ENCODE measurements at regions not wholly inside any gene's neighbourhood (a gene's known extent, or its start where the extent isn't known, plus 50 kb on each side); places are given as distances from the start of the nearest gene placed in this dataset.
"Not testable (repeated sequence)": the region's sequence is repeated elsewhere in the genome, so short reads cannot be mapped to it uniquely, and the experiment has no call there.

DNA sequence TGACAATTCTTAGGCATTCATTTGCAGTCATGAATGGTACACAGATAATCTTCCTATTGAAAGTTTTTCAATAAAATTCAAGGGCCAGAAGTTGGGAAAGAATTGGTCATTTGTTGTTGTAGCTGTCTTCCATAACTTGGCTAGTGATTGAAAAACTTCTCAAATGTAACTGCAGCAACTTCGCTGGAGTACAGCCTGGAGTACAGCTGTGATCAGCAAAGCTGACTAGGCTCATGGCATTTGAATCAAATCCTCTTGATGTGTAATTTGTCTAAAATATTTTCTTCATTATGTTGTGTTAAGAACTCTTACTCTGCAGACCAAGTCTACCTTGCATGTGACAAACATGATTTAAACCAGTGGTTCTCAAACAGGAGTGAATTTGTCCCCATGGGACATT lies 226.5 kb upstream of the STEAP1 start:
- DNase-seq (ENCODE audit: low read depth) = no peak

DNA sequence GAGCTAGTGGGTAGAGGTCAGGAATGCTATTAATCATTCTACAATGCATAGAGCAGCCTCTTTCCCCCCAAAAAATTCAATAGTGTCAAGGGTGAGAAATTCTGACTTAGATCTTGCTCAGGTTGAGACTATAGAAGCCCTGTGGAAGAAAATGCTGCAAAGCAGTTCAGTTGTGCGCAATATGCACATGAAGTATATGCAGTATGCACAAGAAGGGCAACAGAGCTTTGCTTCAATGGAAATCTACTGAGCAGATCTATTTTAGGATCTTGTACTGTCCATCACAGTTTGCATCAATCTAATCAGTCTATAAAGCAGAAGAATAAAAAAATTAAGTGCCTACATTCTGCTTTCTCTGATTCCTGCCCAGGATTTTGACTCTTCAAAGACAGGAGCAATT lies 225.8 kb upstream of the STEAP1 start:
- no peak for DNase-seq (ENCODE audit: low read depth)

DNA sequence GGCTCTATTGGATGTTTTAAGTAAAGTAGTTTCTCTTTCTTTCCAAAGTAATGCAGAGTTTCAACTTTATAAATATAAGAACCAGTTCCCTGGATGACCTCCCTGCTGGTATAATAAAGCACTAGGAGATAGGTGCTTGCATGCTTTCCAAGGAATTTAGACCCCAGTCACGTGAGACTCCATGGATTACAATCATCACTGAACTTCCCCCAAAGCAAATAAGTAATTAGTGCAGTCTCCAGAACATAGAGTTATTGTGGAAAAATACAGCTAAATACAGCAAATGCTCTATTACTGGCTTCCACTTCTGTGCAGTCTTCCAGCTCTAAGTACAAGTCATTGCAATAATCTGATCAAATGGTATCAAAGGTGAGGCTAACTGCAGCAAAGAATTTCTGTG lies 220.2 kb upstream of the STEAP1 start:
- DNase-seq (ENCODE audit: low read depth) = no peak

DNA sequence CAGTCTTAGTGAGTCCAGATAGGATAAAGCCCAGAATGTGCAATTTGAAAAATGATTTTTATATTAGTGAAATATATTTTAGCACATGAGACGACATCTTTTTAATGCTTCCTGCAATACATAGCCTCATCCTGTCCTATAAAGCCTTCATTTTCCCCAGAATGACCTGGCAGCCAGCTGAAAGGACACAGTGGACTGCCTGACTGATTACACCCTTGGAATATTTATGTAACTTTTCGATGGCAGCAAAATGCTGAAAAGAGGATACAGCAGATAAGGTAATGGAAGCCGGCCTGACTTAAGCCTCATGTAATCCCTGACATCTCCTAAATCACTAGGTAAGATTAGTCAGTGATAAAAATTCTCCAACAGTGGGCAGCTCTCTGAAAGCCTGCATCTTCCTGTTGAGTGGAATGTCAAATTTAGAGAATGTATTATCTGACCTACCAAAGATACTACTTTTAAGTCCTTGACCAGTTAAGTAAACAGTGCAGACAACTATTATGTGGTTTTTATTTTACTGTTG lies 210.7 kb upstream of the STEAP1 start:
- no peak for DNase-seq (ENCODE audit: low read depth)

DNA sequence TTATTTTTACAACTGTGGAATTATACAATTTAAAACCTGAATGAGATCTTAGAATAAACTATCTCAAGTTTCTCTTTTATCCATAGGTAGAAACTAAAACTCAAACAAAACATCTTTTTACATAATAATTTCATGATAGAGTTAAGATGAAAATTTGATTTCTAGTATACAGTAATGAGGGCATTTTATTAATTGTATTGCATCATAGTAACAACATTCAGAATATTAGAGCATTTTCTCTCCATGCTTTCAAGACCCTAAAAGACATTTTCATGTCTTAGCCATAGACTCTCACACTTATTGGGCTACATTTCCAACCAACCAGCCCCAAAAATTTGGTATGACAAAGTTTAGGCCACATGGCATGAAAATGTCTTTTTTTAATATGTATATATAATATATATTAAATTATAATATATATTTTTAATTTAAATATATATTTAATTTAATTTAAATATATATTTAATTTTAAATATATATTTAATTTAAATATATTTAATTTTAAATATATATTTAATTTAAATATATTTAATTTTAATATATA lies 195.7 kb upstream of the STEAP1 start:
- DNase-seq (ENCODE audit: low read depth) = no peak

DNA sequence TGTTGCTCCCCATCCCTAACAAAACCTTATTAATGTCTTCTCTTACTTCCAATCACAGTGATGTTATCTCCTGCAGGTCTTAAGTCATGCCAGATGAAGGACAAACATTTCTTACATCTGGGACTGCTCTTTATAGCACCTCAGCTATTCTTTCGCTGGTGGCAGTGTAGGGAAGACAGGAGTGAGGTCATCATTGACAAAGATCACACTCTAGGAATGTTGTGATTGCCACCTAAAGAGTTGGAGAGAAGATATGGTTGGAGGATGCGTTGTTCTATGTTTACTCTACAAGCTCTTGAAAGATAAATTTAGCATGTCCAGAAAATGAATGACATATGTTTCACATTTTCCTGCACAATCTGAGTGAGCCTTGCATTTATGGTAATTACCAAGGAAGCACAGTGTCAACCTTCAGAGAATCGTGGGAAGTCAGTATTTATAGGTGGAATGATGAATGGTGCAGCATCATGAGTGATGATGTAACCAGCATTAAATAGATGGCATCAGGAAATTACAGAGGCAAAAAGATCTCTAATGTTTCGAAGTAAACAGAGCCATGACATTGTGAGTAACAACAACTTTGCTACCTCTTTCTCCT lies 188.1 kb upstream of the STEAP1 start:
- no peak for DNase-seq (ENCODE audit: low read depth)

DNA sequence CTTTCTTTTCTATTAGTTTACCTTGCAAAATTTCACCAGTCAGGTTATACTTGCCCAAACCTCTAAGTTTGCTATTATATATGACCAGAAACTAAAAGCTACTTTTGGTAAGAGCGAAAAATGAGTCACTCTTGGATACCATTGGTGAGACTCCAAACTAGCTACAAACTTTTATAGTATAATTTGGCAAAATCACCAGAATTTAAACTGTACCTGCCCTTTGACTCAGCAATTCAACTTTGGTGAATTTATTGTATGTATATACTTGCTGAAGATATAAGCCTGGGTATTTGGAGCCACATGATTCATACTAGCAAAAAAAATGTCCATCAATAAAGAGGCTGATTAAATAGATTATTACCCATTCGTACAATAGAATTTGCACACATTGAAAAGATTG lies 178.7 kb upstream of the STEAP1 start:
- no peak for DNase-seq (ENCODE audit: low read depth)

DNA sequence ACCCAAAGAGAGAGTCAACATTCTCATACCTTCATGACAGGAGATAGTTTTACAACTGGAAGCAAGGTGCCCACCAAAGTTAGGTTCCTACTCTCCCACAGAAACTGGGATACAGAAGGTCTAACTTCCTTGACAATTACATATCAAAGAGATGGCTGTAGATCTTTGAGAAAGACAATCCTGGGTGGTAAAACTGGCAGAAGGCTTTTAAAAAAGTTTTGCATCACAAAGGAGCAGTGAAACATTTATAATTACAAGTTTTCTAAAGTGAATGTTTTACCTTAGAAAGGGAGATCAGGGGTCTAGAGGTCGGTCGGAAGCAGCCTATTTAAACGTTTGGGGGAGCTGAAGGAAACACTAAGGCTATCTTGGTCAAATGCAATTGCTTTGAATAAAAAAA lies 166.6 kb upstream of the STEAP1 start:
- no peak for DNase-seq (ENCODE audit: low read depth)

DNA sequence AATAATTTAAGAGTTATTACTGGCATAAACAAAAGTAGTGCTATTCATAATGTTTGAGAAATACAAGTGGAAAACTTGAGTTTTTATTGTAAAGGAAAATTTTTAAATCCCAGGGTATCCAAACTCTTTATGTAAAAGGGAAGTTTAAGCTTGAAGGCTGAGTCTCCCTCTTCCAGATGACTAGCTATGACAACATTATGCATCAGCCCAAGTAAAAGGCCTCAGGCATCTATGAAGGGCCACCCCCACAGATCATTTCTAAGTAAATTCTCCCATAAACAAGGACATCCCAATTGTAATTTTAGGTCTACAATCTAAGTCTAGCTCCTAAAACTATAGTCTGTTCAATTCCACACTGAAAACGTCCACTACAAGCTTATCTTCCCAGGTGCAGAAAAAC lies 166.2 kb upstream of the STEAP1 start:
- no peak for DNase-seq (ENCODE audit: low read depth)

DNA sequence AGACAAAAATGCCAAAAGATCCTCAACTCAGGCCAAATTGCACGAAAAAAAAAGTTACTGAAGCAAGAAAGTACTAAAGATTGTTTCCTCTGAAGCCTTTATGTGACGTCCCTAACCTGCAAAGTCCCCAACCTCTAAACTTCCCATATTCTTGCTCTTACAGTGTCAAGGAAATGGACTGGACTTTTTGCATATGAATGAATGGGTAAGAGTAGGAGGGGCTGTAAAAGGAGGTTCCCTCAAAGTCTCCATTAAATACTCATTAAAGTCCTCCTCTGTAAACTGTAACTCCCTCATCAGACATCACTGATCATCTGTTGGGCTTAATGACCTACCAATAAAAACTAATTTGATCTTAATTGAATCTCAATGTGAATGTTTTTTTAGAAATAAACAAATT lies 164.8 kb upstream of the STEAP1 start:
- no peak for DNase-seq (ENCODE audit: low read depth)

DNA sequence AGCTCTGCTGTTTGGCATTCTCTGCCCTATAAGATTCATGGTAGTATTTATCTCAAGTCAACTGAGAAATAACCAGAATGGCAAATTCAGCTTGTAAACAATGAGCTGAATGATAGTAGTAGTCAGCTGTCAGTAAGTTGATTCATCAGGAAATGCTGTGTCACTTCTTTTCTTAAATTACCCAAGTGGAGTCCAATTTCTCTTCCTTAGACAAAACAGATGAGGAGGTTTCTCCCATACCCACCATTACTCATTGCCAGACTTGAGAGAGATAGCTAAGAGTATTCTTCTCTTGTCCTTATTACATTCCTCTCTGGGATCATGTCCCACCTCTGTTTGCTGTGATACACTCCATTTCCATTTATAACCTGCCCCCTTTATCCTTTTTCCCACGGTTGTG lies 159.8 kb upstream of the STEAP1 start:
- DNase-seq (ENCODE audit: low read depth) = no peak

DNA sequence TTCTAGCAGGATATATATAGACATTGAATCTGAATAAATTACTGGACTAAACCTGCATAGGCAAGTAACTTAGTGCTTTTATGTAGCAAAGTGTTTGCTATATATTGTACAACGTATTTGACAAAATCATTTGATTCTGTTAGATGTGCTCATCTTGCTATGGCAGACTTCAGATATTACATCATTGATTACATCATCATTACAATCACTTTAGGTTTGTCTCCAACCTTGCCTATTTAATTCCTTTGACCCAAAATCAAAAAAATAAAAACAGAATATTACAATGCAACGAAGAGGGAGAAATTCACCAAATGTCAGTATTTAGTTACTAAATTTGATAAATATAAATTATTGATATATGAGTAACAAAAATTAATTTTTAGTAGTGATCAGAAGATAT lies 155.7 kb upstream of the STEAP1 start:
- DNase-seq (ENCODE audit: low read depth) = no peak

DNA sequence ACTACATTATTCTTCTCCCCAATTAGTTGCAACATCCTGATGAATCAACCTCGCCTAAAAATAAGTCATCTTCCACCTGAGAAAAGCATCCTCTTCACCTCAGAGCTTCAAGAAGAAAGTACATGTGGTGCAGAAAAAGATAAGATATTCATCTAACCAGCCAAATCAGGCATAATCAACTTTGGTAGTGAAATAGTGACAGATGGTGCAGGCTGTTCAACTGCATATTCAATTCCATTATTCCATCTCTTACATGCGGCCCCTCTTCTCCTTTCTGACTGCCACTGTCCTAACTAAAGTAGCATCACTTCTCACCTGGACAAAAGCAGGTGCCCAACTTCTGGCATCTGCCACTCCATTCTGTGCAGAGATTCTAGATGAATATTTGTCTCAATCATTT lies 148.4 kb upstream of the STEAP1 start:
- DNase-seq (ENCODE audit: low read depth) = no peak

DNA sequence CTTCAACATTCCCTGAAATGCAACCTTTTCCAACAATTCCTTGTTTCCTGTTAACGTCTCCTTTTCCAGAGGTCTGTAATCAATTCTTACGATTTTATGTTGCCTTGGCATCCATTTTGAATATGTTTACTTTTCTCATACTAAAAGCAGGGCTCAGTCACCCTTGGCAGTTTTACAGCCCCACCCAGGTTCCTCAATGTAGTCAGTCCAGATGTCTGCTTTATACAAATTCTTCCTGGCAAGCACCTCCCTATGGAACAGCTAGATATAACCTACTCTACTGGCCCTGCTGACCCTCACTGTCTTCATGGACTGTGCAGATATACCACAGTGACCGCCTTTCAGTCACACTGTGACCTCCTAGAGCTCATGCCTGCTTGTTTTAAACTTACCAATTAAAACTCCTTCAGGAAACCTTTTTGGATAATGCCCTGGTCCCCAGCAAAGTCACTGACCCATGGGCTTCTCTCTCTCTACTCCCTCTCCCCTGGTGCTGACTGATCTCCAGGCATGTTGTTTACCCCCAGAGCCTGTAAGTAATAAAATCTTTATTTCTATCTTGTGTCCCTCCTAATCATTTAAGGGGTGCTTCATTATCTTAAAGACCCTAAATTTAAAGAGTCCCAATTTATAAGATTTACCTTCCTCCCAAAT lies 147.1 kb upstream of the STEAP1 start:
- DNase-seq (ENCODE audit: low read depth) = no peak

DNA sequence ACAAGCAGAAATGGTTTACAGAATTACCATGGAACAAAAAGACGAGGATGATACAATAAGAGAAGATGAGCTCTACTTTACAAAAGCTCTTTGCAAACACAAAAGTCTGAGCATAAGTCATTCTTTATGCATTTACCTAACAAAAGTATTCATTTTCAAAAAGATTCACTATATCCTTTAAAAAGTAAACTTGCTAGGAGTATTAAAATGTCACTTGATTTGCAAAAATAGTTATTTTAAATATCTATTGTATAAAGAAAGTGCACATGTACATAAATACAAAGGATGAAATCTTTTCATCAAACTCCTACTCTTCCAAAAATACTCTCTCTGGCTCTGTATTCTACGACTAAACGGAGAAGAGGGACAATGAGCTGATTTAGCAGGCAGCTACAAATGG lies 146.4 kb upstream of the STEAP1 start:
- no peak for DNase-seq (ENCODE audit: low read depth)

DNA sequence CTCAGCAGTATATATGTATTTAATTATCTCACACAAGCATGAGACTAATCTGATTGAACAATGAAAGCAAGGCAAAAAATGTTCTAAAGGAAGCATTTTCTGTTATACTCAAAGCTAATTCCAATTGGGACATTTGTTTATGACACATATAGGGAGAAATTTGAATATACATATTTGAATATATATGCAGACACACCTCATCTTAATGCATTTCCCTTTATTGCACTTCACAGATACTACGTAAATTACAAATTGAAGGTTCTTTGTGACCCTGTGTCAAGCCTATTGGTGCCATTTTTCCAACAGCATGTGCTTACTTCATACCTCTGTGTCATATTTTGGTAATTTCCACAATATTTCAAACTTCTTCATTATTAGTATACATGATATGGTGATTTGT lies 132.1 kb upstream of the STEAP1 start:
- no peak for DNase-seq (ENCODE audit: low read depth)

DNA sequence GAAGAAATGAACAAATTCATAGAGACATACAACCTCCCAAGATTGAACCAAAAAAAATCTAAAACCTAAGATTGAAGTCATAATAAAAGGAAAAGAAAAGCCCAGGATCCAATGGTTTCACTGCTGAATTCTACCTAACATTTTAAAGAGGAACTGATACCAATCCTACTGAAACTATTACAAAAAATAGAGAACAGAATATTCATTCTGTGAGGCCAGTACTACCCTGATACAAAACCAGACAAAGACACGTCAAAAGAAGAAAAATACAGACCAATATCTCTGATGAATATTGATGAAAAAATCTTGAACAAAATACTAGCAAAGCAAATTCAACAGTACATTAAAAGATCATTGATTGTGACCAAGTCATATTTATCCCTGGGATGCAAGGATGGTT lies 128.5 kb upstream of the STEAP1 start:
- no peak for DNase-seq (ENCODE audit: low read depth)

DNA sequence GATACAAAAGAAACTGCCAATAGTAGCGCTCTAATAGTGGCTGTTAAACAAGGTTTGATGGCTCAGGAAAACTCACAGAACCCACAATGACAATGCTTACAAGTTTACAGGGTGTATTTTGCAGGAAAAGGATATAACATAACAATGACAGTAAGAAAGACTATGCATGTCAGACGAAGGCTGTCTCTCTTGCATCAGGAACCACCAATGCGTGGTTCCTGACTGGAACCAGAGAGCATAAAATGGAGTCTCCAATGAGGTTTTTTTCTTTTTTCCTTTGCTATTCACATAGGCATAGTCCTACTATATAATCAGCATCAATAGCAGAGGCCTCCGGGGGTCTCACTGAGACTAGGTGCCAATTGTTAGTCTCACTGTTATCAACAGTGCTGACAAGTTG lies 120.4 kb upstream of the STEAP1 start:
- DNase-seq (ENCODE audit: low read depth) = no peak

DNA sequence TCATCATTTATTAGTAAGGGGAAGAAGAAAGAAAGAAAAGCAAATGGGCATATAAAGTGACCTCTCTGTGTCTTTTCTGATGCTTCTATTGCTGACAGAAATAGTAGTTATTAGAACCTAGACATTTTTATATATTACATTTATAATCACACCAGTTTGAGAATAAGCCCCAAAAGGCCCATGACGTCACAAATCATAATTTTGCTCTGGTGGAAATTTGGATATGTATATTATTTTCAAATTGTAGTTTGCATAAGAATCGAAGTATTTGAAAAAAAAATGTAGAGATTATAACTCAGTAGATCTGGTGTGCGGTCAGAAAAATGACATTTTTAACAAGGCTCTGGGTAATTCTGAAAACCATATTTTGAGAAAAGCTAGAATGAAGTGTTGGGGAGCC lies 101.2 kb upstream of the STEAP1 start:
- DNase-seq (ENCODE audit: low read depth) = no peak

DNA sequence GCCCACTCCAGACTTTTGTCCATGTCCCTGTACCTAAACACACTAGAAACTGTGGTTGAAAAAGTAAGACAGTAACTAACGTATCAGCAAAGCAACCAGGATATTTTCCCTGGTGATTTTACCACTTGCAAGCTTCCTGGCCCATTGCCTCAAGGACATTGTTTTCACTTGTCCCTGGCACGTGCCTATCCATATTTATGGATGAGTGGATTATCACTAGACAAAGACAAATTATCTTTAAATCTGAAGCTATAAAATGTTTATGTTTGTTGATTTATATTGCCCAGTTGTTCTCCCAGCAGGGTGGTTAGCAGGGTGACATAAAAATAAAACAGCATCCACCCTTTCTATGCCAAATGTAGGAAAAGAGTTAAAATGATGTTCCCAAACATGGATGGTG lies 93.2 kb upstream of the STEAP1 start:
- no peak for DNase-seq (ENCODE audit: low read depth)

DNA sequence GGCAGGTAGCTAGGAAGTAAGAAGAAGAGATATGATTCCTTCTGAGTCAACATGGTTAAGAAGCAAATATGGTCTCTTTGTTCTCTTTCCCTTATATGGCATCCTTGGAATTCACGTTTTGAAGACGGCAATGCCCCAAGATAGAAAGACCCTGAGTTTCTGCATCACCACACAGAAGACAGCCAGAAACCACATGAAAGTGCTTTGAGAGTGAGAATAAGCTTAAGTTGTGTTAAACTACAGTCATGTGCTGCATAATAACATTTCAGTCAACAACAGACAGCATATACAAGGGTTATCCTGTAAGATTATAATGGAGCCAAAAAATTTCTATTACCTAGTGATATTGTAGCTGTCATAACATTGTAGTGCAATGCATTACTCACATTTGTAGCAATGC lies 89.9 kb upstream of the STEAP1 start:
- DNase-seq (ENCODE audit: low read depth) = no peak

DNA sequence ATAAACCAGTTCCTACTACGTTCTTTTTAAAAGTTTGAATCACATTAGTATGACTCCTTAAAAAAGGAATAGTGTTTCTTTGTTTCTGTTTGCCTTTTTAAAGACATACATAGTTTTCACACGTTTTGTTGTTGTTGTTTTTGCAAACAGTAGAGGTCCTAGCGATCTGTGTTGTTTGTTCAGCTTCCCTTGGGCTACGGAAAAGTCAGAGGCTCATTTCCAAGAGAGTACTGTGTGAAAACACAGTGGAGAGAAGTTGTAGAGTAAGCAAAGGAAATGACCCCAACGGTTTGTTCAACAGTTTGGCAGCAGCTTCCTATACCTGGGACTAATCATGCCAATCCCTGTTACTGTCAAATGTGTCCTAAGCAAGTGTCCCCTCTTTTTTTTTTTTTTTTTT lies 87.1 kb upstream of the STEAP1 start:
- DNase-seq (ENCODE audit: low read depth) = no peak

DNA sequence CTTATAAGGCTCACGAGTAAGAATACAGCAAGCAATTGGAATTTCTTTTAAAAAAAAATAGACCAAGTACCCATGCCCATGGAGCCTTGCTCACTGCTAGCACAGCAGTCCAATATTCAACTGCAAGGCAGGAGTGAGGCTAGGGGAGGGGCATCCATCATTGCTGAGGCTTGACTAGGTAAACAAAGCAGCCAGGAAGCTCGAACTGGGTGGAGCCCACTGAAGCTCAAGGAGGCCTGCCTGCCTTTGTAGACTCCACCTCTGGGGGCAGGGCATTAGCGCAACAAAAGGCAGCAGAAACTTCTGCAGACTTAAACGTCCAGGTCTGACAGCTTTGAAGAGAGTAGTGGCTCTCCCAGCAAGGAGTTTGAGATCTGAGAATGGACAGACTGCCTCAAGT lies 84.0 kb upstream of the STEAP1 start:
- DNase-seq (ENCODE audit: low read depth) = not testable (repeated sequence)

DNA sequence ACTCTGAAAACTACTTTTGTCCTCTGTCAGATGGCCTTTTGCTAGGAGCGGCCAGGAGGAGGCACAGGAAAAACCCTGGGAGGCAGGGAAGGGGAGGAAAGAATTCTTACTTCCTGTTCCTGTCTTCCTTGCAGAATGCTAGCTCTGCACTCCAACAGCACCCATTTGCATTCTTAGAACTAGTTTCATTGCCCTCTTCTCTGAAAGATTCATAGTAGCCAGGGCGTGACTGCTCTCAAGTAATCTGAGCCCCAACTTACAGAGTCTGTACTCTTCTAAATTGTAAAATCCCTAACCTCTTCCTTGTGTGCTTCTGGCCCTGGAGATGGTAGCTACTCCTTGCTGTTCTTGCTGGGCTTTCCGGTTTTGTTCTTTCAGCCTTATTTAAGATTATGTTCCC lies 75.3 kb upstream of the STEAP1 start:
- DNase-seq (ENCODE audit: low read depth) = no peak

Data from amniotic epithelial cell (primary cell).